Ishikawa (cell line): ENCODE measurements at regions not wholly inside any gene's neighbourhood (a gene's known extent, or its start where the extent isn't known, plus 50 kb on each side); places are given as distances from the start of the nearest gene placed in this dataset.

Experiments
- CEBPB ChIP-seq: IDR thresholded peaks from 2 replicates; pipeline ENCODE4 v1.6.1; 2012
- CREB1 ChIP-seq: IDR thresholded peaks from 2 replicates; pipeline ENCODE4 v1.6.1; 2012; ENCODE audit warnings: low read depth
- EGR1 ChIP-seq: IDR thresholded peaks from 2 replicates; pipeline ENCODE4 v1.6.1; 2012
- EP300 ChIP-seq: IDR thresholded peaks from 2 replicates; pipeline ENCODE4 v1.6.1; 2012; ENCODE audit warnings: borderline replicate concordance
- FOXM1 ChIP-seq: IDR thresholded peaks from 2 replicates; pipeline ENCODE4 v1.6.1; 2012; ENCODE audit warnings: low read depth, borderline replicate concordance
- RAD21 ChIP-seq: IDR thresholded peaks from 2 replicates; pipeline ENCODE4 v1.6.1; 2012; ENCODE audit warnings: low read depth
- TAF1 ChIP-seq: IDR thresholded peaks from 2 replicates; pipeline ENCODE4 v1.6.1; 2012; ENCODE audit warnings: low read depth, mild to moderate bottlenecking
- TCF12 ChIP-seq: IDR thresholded peaks from 2 replicates; pipeline ENCODE4 v1.6.1; 2012; ENCODE audit warnings: low read depth
- YY1 ChIP-seq: IDR thresholded peaks from 2 replicates; pipeline ENCODE4 v1.6.1; 2012; ENCODE audit warnings: low read depth
- ZBTB7A ChIP-seq: IDR thresholded peaks from 2 replicates; pipeline ENCODE4 v1.6.1; 2012; ENCODE audit warnings: low read depth
- TF ChIP-seq, protein P1 (sequence below): IDR thresholded peaks from 2 replicates; pipeline ENCODE4 v1.6.1; 2012
- TF ChIP-seq, protein P2 (sequence below): IDR thresholded peaks from 2 replicates; pipeline ENCODE4 v1.6.1; 2012; ENCODE audit warnings: low read depth, mild to moderate bottlenecking

DNA sequence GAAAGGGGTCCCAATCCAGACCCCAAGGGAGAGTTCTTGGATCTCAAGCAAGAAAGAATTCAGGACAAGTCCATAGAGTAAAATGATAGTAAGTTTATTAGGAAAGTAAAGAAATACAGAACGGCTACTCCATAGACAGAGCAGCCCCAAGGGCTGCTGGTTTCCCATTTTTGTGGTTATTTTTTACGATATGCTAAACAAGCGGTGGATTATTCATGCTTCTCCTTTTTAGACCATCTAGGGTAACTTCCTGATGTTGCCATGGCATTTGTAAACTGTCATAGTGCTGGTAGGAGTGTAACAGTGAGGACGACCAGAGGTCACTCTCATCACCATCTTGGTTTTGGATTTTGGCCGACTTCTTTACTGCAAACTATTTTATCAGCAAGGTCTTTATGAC lies 1033.4 kb downstream of the SORCS3 start:
- no peak for TF ChIP-seq CREB1
- no peak for TF ChIP-seq RAD21
- TF ChIP-seq, protein P1, sequence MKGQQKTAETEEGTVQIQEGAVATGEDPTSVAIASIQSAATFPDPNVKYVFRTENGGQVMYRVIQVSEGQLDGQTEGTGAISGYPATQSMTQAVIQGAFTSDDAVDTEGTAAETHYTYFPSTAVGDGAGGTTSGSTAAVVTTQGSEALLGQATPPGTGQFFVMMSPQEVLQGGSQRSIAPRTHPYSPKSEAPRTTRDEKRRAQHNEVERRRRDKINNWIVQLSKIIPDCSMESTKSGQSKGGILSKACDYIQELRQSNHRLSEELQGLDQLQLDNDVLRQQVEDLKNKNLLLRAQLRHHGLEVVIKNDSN: no peak
- TF ChIP-seq FOXM1: no peak
- TF ChIP-seq ZBTB7A: no peak
- no peak for TF ChIP-seq CEBPB
- no peak for TF ChIP-seq TAF1
- TF ChIP-seq, protein P2, sequence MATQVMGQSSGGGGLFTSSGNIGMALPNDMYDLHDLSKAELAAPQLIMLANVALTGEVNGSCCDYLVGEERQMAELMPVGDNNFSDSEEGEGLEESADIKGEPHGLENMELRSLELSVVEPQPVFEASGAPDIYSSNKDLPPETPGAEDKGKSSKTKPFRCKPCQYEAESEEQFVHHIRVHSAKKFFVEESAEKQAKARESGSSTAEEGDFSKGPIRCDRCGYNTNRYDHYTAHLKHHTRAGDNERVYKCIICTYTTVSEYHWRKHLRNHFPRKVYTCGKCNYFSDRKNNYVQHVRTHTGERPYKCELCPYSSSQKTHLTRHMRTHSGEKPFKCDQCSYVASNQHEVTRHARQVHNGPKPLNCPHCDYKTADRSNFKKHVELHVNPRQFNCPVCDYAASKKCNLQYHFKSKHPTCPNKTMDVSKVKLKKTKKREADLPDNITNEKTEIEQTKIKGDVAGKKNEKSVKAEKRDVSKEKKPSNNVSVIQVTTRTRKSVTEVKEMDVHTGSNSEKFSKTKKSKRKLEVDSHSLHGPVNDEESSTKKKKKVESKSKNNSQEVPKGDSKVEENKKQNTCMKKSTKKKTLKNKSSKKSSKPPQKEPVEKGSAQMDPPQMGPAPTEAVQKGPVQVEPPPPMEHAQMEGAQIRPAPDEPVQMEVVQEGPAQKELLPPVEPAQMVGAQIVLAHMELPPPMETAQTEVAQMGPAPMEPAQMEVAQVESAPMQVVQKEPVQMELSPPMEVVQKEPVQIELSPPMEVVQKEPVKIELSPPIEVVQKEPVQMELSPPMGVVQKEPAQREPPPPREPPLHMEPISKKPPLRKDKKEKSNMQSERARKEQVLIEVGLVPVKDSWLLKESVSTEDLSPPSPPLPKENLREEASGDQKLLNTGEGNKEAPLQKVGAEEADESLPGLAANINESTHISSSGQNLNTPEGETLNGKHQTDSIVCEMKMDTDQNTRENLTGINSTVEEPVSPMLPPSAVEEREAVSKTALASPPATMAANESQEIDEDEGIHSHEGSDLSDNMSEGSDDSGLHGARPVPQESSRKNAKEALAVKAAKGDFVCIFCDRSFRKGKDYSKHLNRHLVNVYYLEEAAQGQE: no peak
- TF ChIP-seq EP300: no peak
- TF ChIP-seq TCF12: no peak
- TF ChIP-seq YY1: no peak
- TF ChIP-seq EGR1: no peak
